GM19043 (cell line): ENCODE measurements at regions not wholly inside any gene's neighbourhood (a gene's known extent, or its start where the extent isn't known, plus 50 kb on each side); places are given as distances from the start of the nearest gene placed in this dataset.

Experiments
- ATAC-seq: cut with Tn5 transposase; IDR thresholded peaks from one replicate; pipeline ENCODE4 v1.9.1; 2021; ENCODE audit warnings: low read depth; ENCODE audit not compliant: unreplicated experiment

GRCh38 chr10:105700218-105700617, 1059.1 kb downstream of the SORCS3 start:
- no peak for ATAC-seq

DNA sequence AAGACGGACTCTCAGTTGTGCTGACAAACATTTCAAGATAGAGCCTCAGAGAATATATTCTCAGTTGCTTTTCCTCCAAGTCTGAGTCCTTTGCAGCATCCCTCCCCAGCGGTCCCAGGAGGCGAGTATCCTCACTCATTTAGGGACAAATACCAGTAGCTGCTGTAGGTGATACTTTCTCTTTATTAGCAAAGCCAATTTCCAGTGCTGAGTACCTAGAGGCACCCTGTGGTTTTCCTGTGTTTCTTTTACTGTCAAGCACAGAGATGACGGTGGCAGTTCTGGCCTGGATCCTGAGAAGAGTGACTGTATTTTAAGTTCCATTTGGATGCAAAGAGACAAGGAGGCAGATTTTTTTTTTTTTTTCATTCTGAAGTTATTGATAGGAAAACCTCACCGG, 1058.4 kb downstream of the SORCS3 start:
- ATAC-seq = no peak

- ATAC-seq = no peak
Measured at GRCh38 chr10:105698592-105698991, 1057.5 kb downstream of the SORCS3 start.

DNA sequence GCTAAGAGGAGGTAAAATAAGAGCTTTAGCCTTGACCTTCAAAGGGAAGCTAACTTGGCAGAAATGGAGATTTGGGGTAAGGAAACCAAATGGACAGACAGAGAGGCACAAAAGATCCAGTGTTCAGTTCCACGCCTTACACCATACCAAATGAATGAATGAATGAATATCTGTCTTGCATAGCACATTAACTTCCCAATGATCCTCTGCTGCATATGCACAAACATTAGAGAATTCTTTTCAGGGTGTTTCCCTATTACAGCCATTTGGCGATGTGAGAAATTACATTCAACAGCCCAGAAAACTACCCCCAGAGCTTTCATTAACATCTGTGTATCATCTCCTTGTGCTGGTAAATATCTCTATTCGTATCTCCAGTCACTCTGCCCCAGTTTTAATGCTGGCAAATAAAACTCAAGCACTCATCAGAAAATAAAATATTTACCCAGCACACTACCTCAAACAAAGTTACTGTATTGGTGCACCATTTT, 1056.2 kb downstream of the SORCS3 start:
- ATAC-seq = no peak

- ATAC-seq = no peak
Measured at GRCh38 chr10:105691811-105692210, 1050.7 kb downstream of the SORCS3 start.

- ATAC-seq = no peak
Measured at GRCh38 chr10:105682911-105683310, 1041.8 kb downstream of the SORCS3 start.

DNA sequence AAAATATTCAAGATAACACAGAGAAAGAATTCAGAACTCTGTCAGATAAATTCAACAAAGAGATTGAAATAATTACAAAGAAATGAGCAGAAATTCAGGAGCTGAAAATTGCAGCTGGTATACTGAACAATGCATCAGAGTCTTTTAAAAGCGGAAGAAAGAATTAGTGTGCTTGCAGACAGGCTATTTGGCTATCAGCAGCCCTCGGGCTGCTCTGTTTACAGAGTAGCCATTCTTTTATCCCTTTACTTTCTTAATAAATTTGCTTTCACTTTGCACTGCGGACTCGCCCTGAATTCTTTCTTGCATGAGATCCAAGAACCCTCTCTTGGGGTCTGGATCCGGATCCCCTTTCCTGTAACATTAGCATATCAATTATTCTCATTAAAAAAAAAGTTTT, 1040.0 kb downstream of the SORCS3 start:
- no peak for ATAC-seq

- no peak for ATAC-seq
Measured at GRCh38 chr10:105679781-105680180, 1038.7 kb downstream of the SORCS3 start.

DNA sequence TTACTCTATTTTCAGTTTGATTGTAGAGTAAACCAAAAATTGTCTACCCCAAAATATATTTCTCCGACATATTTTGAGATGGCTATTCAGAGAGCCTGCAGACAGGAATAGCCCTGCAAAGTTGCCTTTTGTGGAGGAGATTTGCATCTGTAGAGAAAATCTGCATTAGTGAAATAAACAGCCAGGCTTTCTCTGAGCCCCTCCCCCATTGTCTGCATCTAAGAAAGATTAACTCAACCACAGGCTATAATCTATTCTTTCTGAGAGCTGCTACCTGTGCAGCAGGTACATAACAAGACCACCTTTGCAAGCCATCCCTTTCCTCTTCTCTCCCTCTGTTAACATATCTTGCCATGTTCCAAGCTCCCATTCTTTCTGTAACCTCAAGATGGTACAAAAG, 1034.2 kb downstream of the SORCS3 start:
- no peak for ATAC-seq

DNA sequence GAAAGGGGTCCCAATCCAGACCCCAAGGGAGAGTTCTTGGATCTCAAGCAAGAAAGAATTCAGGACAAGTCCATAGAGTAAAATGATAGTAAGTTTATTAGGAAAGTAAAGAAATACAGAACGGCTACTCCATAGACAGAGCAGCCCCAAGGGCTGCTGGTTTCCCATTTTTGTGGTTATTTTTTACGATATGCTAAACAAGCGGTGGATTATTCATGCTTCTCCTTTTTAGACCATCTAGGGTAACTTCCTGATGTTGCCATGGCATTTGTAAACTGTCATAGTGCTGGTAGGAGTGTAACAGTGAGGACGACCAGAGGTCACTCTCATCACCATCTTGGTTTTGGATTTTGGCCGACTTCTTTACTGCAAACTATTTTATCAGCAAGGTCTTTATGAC, 1033.4 kb downstream of the SORCS3 start:
- ATAC-seq = no peak

DNA sequence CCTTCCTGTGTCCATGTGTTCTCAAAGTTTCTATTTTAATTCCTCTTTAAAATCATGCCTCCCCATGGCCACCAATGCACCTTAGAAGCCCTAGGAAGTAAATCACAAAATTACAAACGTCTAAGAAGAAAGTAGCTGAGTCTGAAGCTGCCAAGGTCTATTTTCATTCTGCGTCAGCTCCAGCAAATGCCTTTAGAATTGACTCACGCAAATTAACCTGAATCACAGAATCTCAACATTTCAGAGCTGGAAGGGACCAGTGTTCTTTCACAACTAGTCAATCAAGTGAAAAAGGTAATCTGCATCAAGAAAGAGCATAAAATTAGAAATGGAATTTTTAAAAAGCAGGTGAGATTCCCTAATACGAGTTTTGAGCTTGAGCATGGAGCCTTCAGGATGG, 1017.6 kb downstream of the SORCS3 start:
- ATAC-seq = no peak

GRCh38 chr10:105656856-105657255, 1015.8 kb downstream of the SORCS3 start:
- ATAC-seq = no peak

DNA sequence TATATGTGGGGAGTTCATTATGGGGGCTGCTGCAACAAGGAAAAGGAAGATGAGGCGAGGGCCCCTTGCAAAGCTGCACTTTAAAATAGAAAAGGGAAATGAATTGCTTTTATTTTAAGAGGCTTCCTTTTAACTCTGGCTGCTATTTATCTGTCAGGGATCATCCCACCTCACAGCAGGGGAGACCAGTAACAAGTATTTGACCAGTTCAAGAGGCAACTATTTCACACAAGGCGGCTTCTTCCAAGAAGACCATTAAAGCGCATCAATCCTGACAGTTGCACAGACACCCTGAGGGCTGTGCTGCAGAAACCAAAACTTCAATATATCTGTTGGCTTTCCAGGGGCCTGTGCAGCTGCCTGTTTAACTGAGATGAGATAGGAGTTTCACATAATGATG, 1009.2 kb downstream of the SORCS3 start:
- no peak for ATAC-seq

GRCh38 chr10:105647354-105647753, 1006.3 kb downstream of the SORCS3 start:
- no peak for ATAC-seq

DNA sequence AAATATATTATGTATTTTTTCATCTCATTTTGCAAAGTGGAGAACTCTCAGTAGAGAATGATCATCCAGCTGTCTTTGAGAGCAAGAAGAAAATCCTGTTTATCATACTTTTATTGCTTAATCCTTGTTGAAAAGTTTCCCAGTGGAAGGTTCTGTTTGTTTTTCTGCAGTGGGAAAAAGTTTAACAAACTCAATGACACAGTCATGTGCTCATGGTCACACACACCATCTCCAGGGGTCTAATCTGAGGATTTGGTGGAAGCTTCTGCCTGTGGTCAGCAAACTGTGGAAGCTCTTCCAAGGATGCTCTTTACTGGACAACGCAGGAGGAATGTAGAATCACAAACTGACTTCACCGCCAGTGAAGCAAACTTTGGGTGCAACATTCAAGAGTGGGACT, 1003.9 kb downstream of the SORCS3 start:
- no peak for ATAC-seq

GRCh38 chr10:105644559-105644958, 1003.5 kb downstream of the SORCS3 start:
- no peak for ATAC-seq

- ATAC-seq = no peak
Measured at GRCh38 chr10:105644091-105644490, 1003.0 kb downstream of the SORCS3 start.

DNA sequence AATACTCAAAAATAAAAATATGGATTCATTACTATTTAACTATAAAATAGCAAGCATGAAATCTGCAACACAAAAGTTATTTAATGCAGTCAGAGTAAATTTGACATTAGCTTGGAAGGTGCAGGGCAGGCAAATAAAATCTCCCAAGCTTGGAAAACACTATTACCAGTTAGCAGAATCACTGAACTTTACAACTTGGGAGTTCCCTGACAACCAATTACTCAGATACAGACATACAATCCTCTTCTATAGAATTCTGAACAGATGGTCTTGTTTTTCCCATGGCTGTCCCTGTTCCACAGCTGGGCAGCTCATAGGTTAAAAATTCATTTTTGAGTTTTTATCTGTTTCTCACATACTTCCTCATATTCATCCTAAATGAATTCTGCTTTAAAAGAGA, 1002.6 kb downstream of the SORCS3 start:
- no peak for ATAC-seq

GRCh38 chr10:105634281-105634680, 993.2 kb downstream of the SORCS3 start:
- ATAC-seq = no peak

- no peak for ATAC-seq
Measured at GRCh38 chr10:105615715-105616365, 974.8 kb downstream of the SORCS3 start.

DNA sequence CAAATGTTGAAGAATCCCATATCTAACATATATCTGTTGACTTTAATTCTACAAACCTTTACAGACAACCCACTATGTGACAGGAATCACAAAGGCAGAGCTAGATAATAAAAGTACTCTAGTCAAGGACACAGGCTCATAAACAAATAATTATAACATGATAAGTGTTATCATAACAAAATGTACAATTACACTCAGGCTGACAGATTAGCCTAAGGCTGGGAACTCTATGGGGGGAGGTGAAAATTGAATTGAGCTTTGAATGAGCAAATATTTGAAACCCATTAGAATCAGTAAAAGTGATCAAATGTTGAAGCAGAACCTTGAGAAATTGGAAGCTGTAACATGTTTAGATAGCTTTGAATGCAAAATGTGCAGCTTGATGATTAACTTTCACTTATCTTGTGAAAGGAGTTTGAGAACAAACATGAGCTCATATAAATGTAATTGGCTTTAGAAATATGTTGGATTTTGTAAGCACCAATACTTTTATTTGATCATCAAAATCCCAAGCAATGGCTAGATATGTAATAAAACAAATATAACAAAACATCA, 970.2 kb downstream of the SORCS3 start:
- ATAC-seq = no peak

DNA sequence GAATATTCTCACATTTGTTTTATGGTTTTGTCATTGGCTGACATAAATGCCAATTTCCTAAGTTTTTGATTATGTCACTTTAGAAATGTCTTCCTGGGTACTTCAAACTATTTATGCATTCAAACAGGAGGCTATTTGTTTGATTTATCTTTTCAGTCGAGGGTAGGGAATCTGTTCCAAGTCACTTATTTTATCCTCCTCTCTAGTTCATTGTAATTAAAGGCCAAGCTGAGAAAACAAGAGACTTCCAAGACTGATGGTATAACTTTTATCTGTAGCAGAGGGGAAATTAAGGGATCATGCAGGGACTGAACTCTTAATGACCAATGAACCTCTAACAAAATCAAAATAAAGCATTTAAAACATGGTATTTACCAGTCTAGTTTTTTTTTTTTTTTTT, 968.4 kb downstream of the SORCS3 start:
- no peak for ATAC-seq

- no peak for ATAC-seq
Measured at GRCh38 chr10:105605918-105606317, 964.8 kb downstream of the SORCS3 start.
